HG02763 (cell line): ENCODE measurements at regions not wholly inside any gene's neighbourhood (a gene's known extent, or its start where the extent isn't known, plus 50 kb on each side); places are given as distances from the start of the nearest gene placed in this dataset.
"Not testable (repeated sequence)": the region's sequence is repeated elsewhere in the genome, so short reads cannot be mapped to it uniquely, and the experiment has no call there.

Source experiments
- ATAC-seq: cut with Tn5 transposase; IDR thresholded peaks from one replicate; pipeline ENCODE4 v1.9.1; 2021; ENCODE audit warnings: mild to moderate bottlenecking, moderate library complexity; ENCODE audit not compliant: unreplicated experiment

GRCh38 chr10:60479305-60480020, 89.8 kb upstream of the ANK3 start:
- ATAC-seq, result no peak

- ATAC-seq, result no peak
These were observed 86.8 kb upstream of the ANK3 start for GRCh38 chr10:60476451-60476850.

GRCh38 chr10:60473557-60473956, 83.9 kb upstream of the ANK3 start:
- ATAC-seq, result no peak

- ATAC-seq, result no peak
These were observed 80.4 kb upstream of the ANK3 start for GRCh38 chr10:60470091-60470490.

- not testable (repeated sequence) for ATAC-seq
These were observed 79.5 kb upstream of the ANK3 start for GRCh38 chr10:60469147-60469546.

GRCh38 chr10:60467202-60467546, 77.5 kb upstream of the ANK3 start:
- ATAC-seq, result no peak

- no peak for ATAC-seq
These were observed 76.9 kb upstream of the ANK3 start for GRCh38 chr10:60466267-60467201.

GRCh38 chr10:60465801-60466200, 76.1 kb upstream of the ANK3 start:
- no peak for ATAC-seq

- ATAC-seq, result no peak
These were observed 75.0 kb upstream of the ANK3 start for GRCh38 chr10:60464659-60465058.

- ATAC-seq, result no peak
These were observed 74.1 kb upstream of the ANK3 start for GRCh38 chr10:60463746-60464145.

GRCh38 chr10:60461688-60462087, 72.0 kb upstream of the ANK3 start:
- no peak for ATAC-seq

GRCh38 chr10:60459701-60460457, 70.2 kb upstream of the ANK3 start:
- no peak for ATAC-seq

GRCh38 chr10:60456053-60456452, 66.4 kb upstream of the ANK3 start:
- ATAC-seq, result no peak

- no peak for ATAC-seq
These were observed 64.7 kb upstream of the ANK3 start for GRCh38 chr10:60454336-60454735.

- ATAC-seq, result no peak
These were observed 63.4 kb upstream of the ANK3 start for GRCh38 chr10:60453036-60453435.

- ATAC-seq, result no peak
These were observed 60.6 kb upstream of the ANK3 start for GRCh38 chr10:60450291-60450690.

- ATAC-seq, result no peak
These were observed 58.6 kb upstream of the ANK3 start for GRCh38 chr10:60448246-60448645.

GRCh38 chr10:60446851-60447250, 57.2 kb upstream of the ANK3 start:
- ATAC-seq, result no peak

- ATAC-seq, result no peak
These were observed 56.6 kb upstream of the ANK3 start for GRCh38 chr10:60446070-60446833.

GRCh38 chr10:60444494-60445064, 54.9 kb upstream of the ANK3 start:
- ATAC-seq, result no peak
